Panc1 (cell line): ENCODE measurements at regions not wholly inside any gene's neighbourhood (a gene's known extent, or its start where the extent isn't known, plus 50 kb on each side); places are given as distances from the start of the nearest gene placed in this dataset.

Source experiments
- ATAC-seq: fragments of 200-7000 bp; cut with Tn5 transposase; 2 replicates; pipeline ENCODE4 v1.9.1; 2020; ENCODE audit warnings: mild to moderate bottlenecking, moderate library complexity
- BruUV-seq: library from RNA; stranded (reverse); fragments of 400-500 nt; replicated peaks from 2 replicates; lab custom pipeline; 2021; lab: Mats Ljungman, UMichigan
- CTCF ChIA-PET: fragments of 300-600 bp; sonication (Branson Sonifier 250); formaldehyde crosslinking; loops from one replicate; lab custom pipeline; 2022; ENCODE audit warnings: antibody characterized with exemption; lab: Charles Lee
- POLR2A ChIA-PET: fragments of 300-600 bp; sonication (Branson Sonifier 250); formaldehyde crosslinking; loops from one replicate; lab custom pipeline; 2022; ENCODE audit warnings: antibody characterized with exemption; lab: Charles Lee
- DNase-seq: peaks from one replicate; pipeline ENCODE4 v3.0.0-alpha.2; 2010; ENCODE audit warnings: low read depth, low spot score
- H3K27ac ChIP-seq: 2 replicates; pipeline ENCODE4 v1.5.1; 2011; ENCODE audit warnings: mild to moderate bottlenecking, low read length, inconsistent platforms
- H3K27me3 ChIP-seq: fragments of 200-500 bp; sonication (Bioruptor generic); 2 replicates; pipeline ENCODE4 v1.6.0; 2014; ENCODE audit warnings: low read length, inconsistent platforms; ENCODE audit not compliant: control insufficient read depth, insufficient read depth
- H3K36me3 ChIP-seq: fragments of 200-500 bp; sonication (Bioruptor generic); 2 replicates; pipeline ENCODE4 v1.5.1; 2014; ENCODE audit warnings: inconsistent platforms, mild to moderate bottlenecking, low read length, moderate library complexity; ENCODE audit not compliant: control insufficient read depth, insufficient read depth
- H3K4me1 ChIP-seq: 2 replicates; pipeline ENCODE4 v1.5.1; 2011; ENCODE audit warnings: inconsistent platforms, mild to moderate bottlenecking, low read length, moderate library complexity; ENCODE audit not compliant: control insufficient read depth, insufficient read depth
- H3K4me3 ChIP-seq, 2 experiments: 2 replicates each; pipeline ENCODE4 v1.5.1; 2011 to 2012; ENCODE audit warnings: low read depth in 2 of 2, low read length in 2 of 2, mild to moderate bottlenecking in 2 of 2, inconsistent platforms in 1 of 2, moderate library complexity in 1 of 2
- H3K9me3 ChIP-seq: fragments of 200-500 bp; sonication (Bioruptor generic); 2 replicates; pipeline ENCODE4 v1.5.1; 2014; ENCODE audit warnings: low read depth, mild to moderate bottlenecking, inconsistent platforms, low read length, moderate library complexity; ENCODE audit not compliant: control insufficient read depth, insufficient read depth
- POLR2AphosphoS5 ChIP-seq: IDR thresholded peaks from 2 replicates; pipeline ENCODE4 v1.6.1; 2012; ENCODE audit warnings: mild to moderate bottlenecking, low read depth, low read length, moderate library complexity
- SIN3A ChIP-seq: IDR thresholded peaks from 2 replicates; pipeline ENCODE4 v1.6.1; 2012; ENCODE audit warnings: low read depth, mild to moderate bottlenecking, low read length, moderate library complexity, borderline replicate concordance; ENCODE audit not compliant: insufficient read depth
- TCF7L2 ChIP-seq: IDR thresholded peaks from 2 replicates; pipeline ENCODE4 v1.6.1; 2011; ENCODE audit warnings: mild to moderate bottlenecking, low read depth, low read length, inconsistent platforms
- in situ Hi-C: cut with HindIII; loops from 2 replicates; pipeline ENCODE4 v1.10.0; 2016; ENCODE audit warnings: low sequenced_read_pairs, low pct_unique_long_range_greater_than_20kb
- intact Hi-C: fragments of 100-400 bp; cut with micrococcal nuclease; formaldehyde crosslinking; loops from one replicate; pipeline ENCODE4 v1.10.0; 2022; ENCODE audit not compliant: unreplicated experiment
- TF ChIP-seq, protein P1 (sequence below): fragments of 450-650 bp; IDR thresholded peaks from 2 replicates; pipeline ENCODE4 v1.5.1; 2017; ENCODE audit warnings: mild to moderate bottlenecking
- TF ChIP-seq, protein P2 (sequence below), 2 experiments: IDR thresholded peaks; 2 replicates each; pipeline ENCODE4 v1.6.1; 2011 to 2012; ENCODE audit warnings: low read depth in 2 of 2, control low read depth in 1 of 2, low read length in 1 of 2, mild to moderate bottlenecking in 1 of 2, moderate library complexity in 1 of 2; ENCODE audit not compliant: insufficient read depth in 1 of 2

DNA sequence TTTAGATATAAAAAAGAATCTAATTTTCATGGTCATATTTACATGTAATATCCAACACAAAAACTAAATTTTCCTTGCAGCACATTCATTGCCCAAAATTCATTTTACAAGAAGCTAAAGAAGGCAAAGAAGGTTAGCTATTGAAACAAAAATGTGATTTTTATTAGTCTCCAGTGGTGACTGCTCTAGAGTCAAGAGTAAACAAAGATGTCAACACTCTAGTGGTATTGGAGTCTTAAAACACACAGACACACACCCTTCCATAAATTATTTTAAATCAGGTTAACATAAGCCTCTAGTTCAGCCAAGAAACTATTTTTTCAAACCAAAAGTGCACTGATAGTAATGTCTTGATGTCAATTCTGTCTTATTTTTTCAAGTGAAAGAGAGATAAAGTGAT lies 329.2 kb downstream of the ZNF608 start:
- POLR2A ChIA-PET, result no interaction called here
- no peak overlapping the region for H3K4me3 ChIP-seq
- no peaks in the 10 kb centered on the region for H3K36me3 ChIP-seq
- no peaks in the 10 kb centered on the region for H3K27me3 ChIP-seq
- ATAC-seq (no peak), DNase-seq (no peak)
- CTCF ChIA-PET, result interaction anchor here (0.6 kb wide), 1 partner anchor 746 kb away, joined by 8 read pairs; no protein-coding TSS in a partner anchor
- no peaks in the 10 kb centered on the region for H3K4me1 ChIP-seq
- TF ChIP-seq POLR2AphosphoS5, result no peak
- TF ChIP-seq, protein P1, sequence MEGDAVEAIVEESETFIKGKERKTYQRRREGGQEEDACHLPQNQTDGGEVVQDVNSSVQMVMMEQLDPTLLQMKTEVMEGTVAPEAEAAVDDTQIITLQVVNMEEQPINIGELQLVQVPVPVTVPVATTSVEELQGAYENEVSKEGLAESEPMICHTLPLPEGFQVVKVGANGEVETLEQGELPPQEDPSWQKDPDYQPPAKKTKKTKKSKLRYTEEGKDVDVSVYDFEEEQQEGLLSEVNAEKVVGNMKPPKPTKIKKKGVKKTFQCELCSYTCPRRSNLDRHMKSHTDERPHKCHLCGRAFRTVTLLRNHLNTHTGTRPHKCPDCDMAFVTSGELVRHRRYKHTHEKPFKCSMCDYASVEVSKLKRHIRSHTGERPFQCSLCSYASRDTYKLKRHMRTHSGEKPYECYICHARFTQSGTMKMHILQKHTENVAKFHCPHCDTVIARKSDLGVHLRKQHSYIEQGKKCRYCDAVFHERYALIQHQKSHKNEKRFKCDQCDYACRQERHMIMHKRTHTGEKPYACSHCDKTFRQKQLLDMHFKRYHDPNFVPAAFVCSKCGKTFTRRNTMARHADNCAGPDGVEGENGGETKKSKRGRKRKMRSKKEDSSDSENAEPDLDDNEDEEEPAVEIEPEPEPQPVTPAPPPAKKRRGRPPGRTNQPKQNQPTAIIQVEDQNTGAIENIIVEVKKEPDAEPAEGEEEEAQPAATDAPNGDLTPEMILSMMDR, result no peak
- TF ChIP-seq TCF7L2, result no peak
- TF ChIP-seq SIN3A, result no peak
- TF ChIP-seq, protein P2, sequence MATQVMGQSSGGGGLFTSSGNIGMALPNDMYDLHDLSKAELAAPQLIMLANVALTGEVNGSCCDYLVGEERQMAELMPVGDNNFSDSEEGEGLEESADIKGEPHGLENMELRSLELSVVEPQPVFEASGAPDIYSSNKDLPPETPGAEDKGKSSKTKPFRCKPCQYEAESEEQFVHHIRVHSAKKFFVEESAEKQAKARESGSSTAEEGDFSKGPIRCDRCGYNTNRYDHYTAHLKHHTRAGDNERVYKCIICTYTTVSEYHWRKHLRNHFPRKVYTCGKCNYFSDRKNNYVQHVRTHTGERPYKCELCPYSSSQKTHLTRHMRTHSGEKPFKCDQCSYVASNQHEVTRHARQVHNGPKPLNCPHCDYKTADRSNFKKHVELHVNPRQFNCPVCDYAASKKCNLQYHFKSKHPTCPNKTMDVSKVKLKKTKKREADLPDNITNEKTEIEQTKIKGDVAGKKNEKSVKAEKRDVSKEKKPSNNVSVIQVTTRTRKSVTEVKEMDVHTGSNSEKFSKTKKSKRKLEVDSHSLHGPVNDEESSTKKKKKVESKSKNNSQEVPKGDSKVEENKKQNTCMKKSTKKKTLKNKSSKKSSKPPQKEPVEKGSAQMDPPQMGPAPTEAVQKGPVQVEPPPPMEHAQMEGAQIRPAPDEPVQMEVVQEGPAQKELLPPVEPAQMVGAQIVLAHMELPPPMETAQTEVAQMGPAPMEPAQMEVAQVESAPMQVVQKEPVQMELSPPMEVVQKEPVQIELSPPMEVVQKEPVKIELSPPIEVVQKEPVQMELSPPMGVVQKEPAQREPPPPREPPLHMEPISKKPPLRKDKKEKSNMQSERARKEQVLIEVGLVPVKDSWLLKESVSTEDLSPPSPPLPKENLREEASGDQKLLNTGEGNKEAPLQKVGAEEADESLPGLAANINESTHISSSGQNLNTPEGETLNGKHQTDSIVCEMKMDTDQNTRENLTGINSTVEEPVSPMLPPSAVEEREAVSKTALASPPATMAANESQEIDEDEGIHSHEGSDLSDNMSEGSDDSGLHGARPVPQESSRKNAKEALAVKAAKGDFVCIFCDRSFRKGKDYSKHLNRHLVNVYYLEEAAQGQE (IDR thresholded peaks at IDR 0.05; ENCODE audit: insufficient read depth in 1 of 2, low read depth in 2 of 2, low read length in 1 of 2), result no peak
- no TSS peak for BruUV-seq
- no peaks in the 10 kb centered on the region for H3K9me3 ChIP-seq
- in situ Hi-C loops (no loop called here), intact Hi-C loops (no loop called here)
- no peak overlapping the region; the same call in 1 of the 2 replicates for H3K27ac ChIP-seq

DNA sequence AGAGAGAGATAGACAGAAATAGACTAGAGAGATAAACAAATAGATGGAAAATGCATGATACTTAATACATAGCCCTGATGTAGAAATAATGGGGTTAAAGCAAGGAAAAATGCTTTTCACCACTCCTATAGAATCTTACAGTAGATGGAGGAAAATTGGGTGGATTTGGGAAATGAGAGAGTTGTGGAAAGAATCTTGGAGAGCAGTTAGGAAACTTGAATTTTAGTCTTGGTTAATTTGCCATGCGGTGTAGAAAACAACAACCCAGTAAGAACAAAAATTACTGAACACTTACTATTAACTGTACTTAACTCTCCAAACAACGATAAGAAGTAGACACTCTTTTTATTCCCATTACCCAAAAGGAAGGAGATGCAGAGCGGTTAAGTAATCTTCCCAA lies 329.8 kb downstream of the ZNF608 start:
- ChIA-PET POLR2A (no interaction called here), CTCF (interaction anchor here (0.6 kb wide), 1 partner anchor 746 kb away, joined by 8 read pairs; no protein-coding TSS in a partner anchor)
- intact Hi-C loops (no loop called here), in situ Hi-C loops (no loop called here)
- no TSS peak for BruUV-seq
- Histone ChIP-seq H3K27me3 (no peaks in the 10 kb centered on the region), H3K9me3 (no peaks in the 10 kb centered on the region), H3K4me3 (no peak overlapping the region), H3K36me3 (no peaks in the 10 kb centered on the region), H3K4me1 (no peaks in the 10 kb centered on the region), H3K27ac (peak overlapping the region; percentile 37; the same call in 1 of the 2 replicates)
- DNase-seq, result no peak
- TF ChIP-seq, protein P1, result no peak
- TF ChIP-seq, protein P2 (IDR thresholded peaks at IDR 0.05; ENCODE audit: insufficient read depth in 1 of 2, low read depth in 2 of 2, low read length in 1 of 2), result no peak
- TF ChIP-seq TCF7L2 (no peak), SIN3A (no peak), POLR2AphosphoS5 (no peak)
- ATAC-seq, result no peak
